H1 (cell line): ENCODE measurements at regions not wholly inside any gene's neighbourhood (a gene's known extent, or its start where the extent isn't known, plus 50 kb on each side); places are given as distances from the start of the nearest gene placed in this dataset.

Experiments used
- CTCF ChIA-PET: fragments of 300-600 bp; sonication (Branson Sonifier 250); formaldehyde crosslinking; loops from one replicate; lab custom pipeline; 2021; ENCODE audit not compliant: partially characterized antibody; lab: Charles Lee
- POLR2A ChIA-PET: fragments of 300-600 bp; sonication (Branson Sonifier 250); formaldehyde crosslinking; loops from one replicate; lab custom pipeline; 2021; ENCODE audit warnings: inconsistent platforms; ENCODE audit not compliant: partially characterized antibody; lab: Charles Lee
- DNase-seq, 2 experiments: peaks; one replicate each; pipeline versions ENCODE4 v3.0.0 to v3.0.0-alpha.2; 2010 to 2022; ENCODE audit warnings: low spot score in 2 of 2, low read depth in 1 of 2, mixed read lengths in 1 of 2
- FAIRE-seq: peaks from 2 replicates; lab custom pipeline; 2011; peaks lifted over from hg19 to GRCh38; lab: Jason Lieb, UNC
- H2AFZ ChIP-seq: 2 replicates; pipeline ENCODE4 v1.8.1; 2012; ENCODE audit warnings: low read length, inconsistent platforms
- H2AK5ac ChIP-seq: 2 replicates; pipeline ENCODE4 v1.6.1; 2013; ENCODE audit warnings: low read depth, low read length
- H2BK120ac ChIP-seq: replicated peaks from 2 replicates; pipeline ENCODE3; 2013; ENCODE audit warnings: low read depth, low read length, inconsistent platforms
- H2BK12ac ChIP-seq: 2 replicates; pipeline ENCODE4 v1.6.1; 2013; ENCODE audit warnings: low read depth, low read length
- H2BK15ac ChIP-seq: 2 replicates; pipeline ENCODE4 v1.6.1; 2013; ENCODE audit warnings: low read length
- H2BK20ac ChIP-seq: 2 replicates; pipeline ENCODE4 v1.6.1; 2013; ENCODE audit warnings: low read length
- H2BK5ac ChIP-seq: 2 replicates; pipeline ENCODE4 v1.6.1; 2013; ENCODE audit warnings: low read depth, low read length
- H3K14ac ChIP-seq: 2 replicates; pipeline ENCODE4 v1.6.1; 2013; ENCODE audit warnings: inconsistent platforms; ENCODE audit not compliant: insufficient read length
- H3K18ac ChIP-seq: 2 replicates; pipeline ENCODE4 v1.6.1; 2013; ENCODE audit warnings: low read length; ENCODE audit errors: extremely low read depth
- H3K23ac ChIP-seq: 2 replicates; pipeline ENCODE4 v1.6.1; 2013; ENCODE audit warnings: inconsistent platforms; ENCODE audit not compliant: insufficient read length
- H3K23me2 ChIP-seq: 2 replicates; pipeline ENCODE4 v1.6.1; 2013; ENCODE audit warnings: low read depth, low read length
- H3K27ac ChIP-seq: 2 replicates; pipeline ENCODE4 v1.6.1; 2011; ENCODE audit warnings: low read depth, low read length, inconsistent platforms
- H3K27me3 ChIP-seq, 4 experiments: replicated peaks in 1 of 4; 1 replicate in 1 of 4; 2 replicates in 3 of 4; pipeline versions ENCODE4 v1.6.1 to v1.8.1; 2011 to 2013; ENCODE audit warnings: low read length in 3 of 4, mild to moderate bottlenecking in 3 of 4, inconsistent platforms in 2 of 4, mixed read lengths in 2 of 4, moderate library complexity in 1 of 4; ENCODE audit not compliant: control insufficient read depth in 3 of 4, insufficient read depth in 3 of 4; ENCODE audit errors: extremely low read depth in 1 of 4
- H3K36me3 ChIP-seq, 4 experiments: 2 replicates each; pipeline versions ENCODE4 v1.6.1 to v1.8.1; 2011 to 2013; ENCODE audit warnings: mild to moderate bottlenecking in 4 of 4, low read length in 3 of 4, moderate library complexity in 2 of 4, control low read depth in 1 of 4, inconsistent platforms in 1 of 4; ENCODE audit not compliant: insufficient read depth in 4 of 4, control insufficient read depth in 2 of 4
- H3K4ac ChIP-seq: replicated peaks from 2 replicates; pipeline ENCODE3; 2013; ENCODE audit warnings: low read length, low read depth, mixed read lengths, inconsistent platforms; ENCODE audit not compliant: insufficient read length
- H3K4me1 ChIP-seq, 4 experiments: replicated peaks in 1 of 4; 1 replicate in 1 of 4; 2 replicates in 3 of 4; pipeline versions ENCODE4 v1.6.1 to v1.8.1; 2011 to 2013; ENCODE audit warnings: low read length in 3 of 4, inconsistent platforms in 2 of 4, mixed read lengths in 1 of 4; ENCODE audit not compliant: insufficient read depth in 4 of 4, control insufficient read depth in 3 of 4
- H3K4me2 ChIP-seq, 2 experiments: 2 replicates each; pipeline versions ENCODE4 v1.6.1 to v1.8.1; 2011 to 2013; ENCODE audit warnings: low read depth in 2 of 2, low read length in 2 of 2, control low read depth in 1 of 2, inconsistent platforms in 1 of 2, mild to moderate bottlenecking in 1 of 2; ENCODE audit not compliant: insufficient read depth in 1 of 2
- H3K4me3 ChIP-seq, 4 experiments: fragments of 200-600, 300-600 bp in 1 of 4; sonication (generic), shearing (Covaris generic), sonication (Bioruptor Twin) in 1 of 4; 2 replicates each; pipeline versions ENCODE4 v1.5.1 to v1.8.1; 2011 to 2016; ENCODE audit warnings: low read length in 4 of 4, low read depth in 3 of 4, control low read depth in 2 of 4, inconsistent platforms in 2 of 4, mild to moderate bottlenecking in 2 of 4, mixed read lengths in 1 of 4, moderate library complexity in 1 of 4; ENCODE audit not compliant: insufficient read depth in 2 of 4; ENCODE audit errors: extremely low read depth in 1 of 4
- H3K56ac ChIP-seq: replicated peaks from 2 replicates; pipeline ENCODE3; 2013; ENCODE audit warnings: low read depth, mild to moderate bottlenecking, mixed read lengths, low read length, inconsistent platforms; ENCODE audit not compliant: insufficient read length
- H3K79me1 ChIP-seq: 2 replicates; pipeline ENCODE4 v1.6.1; 2013; ENCODE audit warnings: low read depth, low read length, control low read depth
- H3K79me2 ChIP-seq, 2 experiments: 2 replicates each; pipeline versions ENCODE4 v1.6.1 to v1.8.1; 2012 to 2013; ENCODE audit warnings: low read length in 2 of 2, mild to moderate bottlenecking in 2 of 2, inconsistent platforms in 1 of 2; ENCODE audit not compliant: insufficient read depth in 2 of 2, control insufficient read depth in 1 of 2
- H3K9ac ChIP-seq, 4 experiments: replicated peaks in 1 of 4; 1 replicate in 1 of 4; 2 replicates in 3 of 4; pipeline versions ENCODE4 v1.6.1 to v1.8.1; 2011 to 2013; ENCODE audit warnings: low read depth in 3 of 4, low read length in 3 of 4, control low read depth in 2 of 4, mild to moderate bottlenecking in 2 of 4, moderate library complexity in 2 of 4, inconsistent platforms in 1 of 4; ENCODE audit errors: extremely low read depth in 1 of 4
- H3K9me3 ChIP-seq, 2 experiments: 2 replicates each; pipeline versions ENCODE4 v1.6.1 to v1.8.1; 2012 to 2013; ENCODE audit warnings: mild to moderate bottlenecking in 2 of 2, moderate library complexity in 2 of 2, control low read depth in 1 of 2, inconsistent platforms in 1 of 2, low read depth in 1 of 2, low read length in 1 of 2, mixed read lengths in 1 of 2; ENCODE audit not compliant: insufficient read depth in 2 of 2
- H4K20me1 ChIP-seq, 2 experiments: replicated peaks in 1 of 2; 2 replicates each; pipeline versions ENCODE3 to v1.8.1; 2011 to 2013; ENCODE audit warnings: inconsistent platforms in 2 of 2, low read length in 2 of 2, mild to moderate bottlenecking in 1 of 2; ENCODE audit not compliant: insufficient read depth in 2 of 2, control insufficient read depth in 1 of 2
- H4K5ac ChIP-seq: 2 replicates; pipeline ENCODE4 v1.6.1; 2013; ENCODE audit warnings: low read length, low read depth, mixed read lengths, inconsistent platforms; ENCODE audit not compliant: insufficient read length
- H4K8ac ChIP-seq: 2 replicates; pipeline ENCODE4 v1.8.0; 2013; ENCODE audit warnings: mild to moderate bottlenecking, moderate library complexity, low read length, inconsistent platforms; ENCODE audit not compliant: insufficient read depth; ENCODE audit errors: extremely low read depth
- H4K91ac ChIP-seq: replicated peaks from 2 replicates; pipeline ENCODE3; 2013; ENCODE audit warnings: low read length, mixed read lengths, inconsistent platforms; ENCODE audit not compliant: insufficient read length
- BCL11A ChIP-seq, 2 experiments: IDR thresholded peaks; one replicate each; pipeline ENCODE4 v1.6.1; 2011; ENCODE audit warnings: low read depth in 2 of 2, low read length in 2 of 2, mild to moderate bottlenecking in 2 of 2
- CBX5 ChIP-seq: fragments of 300-800, 300-1000 bp; sonication (generic); IDR thresholded peaks from 2 replicates; pipeline ENCODE4 v1.7.1; 2016; ENCODE audit warnings: antibody characterized with exemption, low read length, low read depth
- CHD1 ChIP-seq: IDR thresholded peaks from 2 replicates; pipeline ENCODE4 v1.6.1; 2012; ENCODE audit warnings: low read depth, low read length, improper control_type of control experiment
- CHD2 ChIP-seq: IDR thresholded peaks from 2 replicates; pipeline ENCODE4 v1.6.1; 2012; ENCODE audit warnings: low read length, improper control_type of control experiment
- CTBP2 ChIP-seq: IDR thresholded peaks from 2 replicates; pipeline ENCODE4 v1.7.0; 2011; ENCODE audit warnings: borderline replicate concordance, mild to moderate bottlenecking, moderate library complexity, mixed read lengths, low read length; ENCODE audit not compliant: insufficient read depth, insufficient read length
- HDAC2 ChIP-seq, 2 experiments: fragments of 300-600 bp in 1 of 2; sonication (generic) in 1 of 2; IDR thresholded peaks; 2 replicates each; pipeline ENCODE4 v1.6.1; 2011 to 2012; ENCODE audit warnings: low read depth in 2 of 2, low read length in 2 of 2, mild to moderate bottlenecking in 2 of 2, moderate library complexity in 2 of 2, borderline replicate concordance in 1 of 2, inconsistent platforms in 1 of 2
- JUN ChIP-seq: IDR thresholded peaks from 2 replicates; pipeline ENCODE4 v1.6.1; 2011; ENCODE audit warnings: low read depth, mild to moderate bottlenecking, improper control_type of control experiment, low read length
- MAFK ChIP-seq: IDR thresholded peaks from 2 replicates; pipeline ENCODE4 v1.6.1; 2012; ENCODE audit warnings: low read depth, mild to moderate bottlenecking, improper control_type of control experiment, low read length
- POLR2A ChIP-seq, 2 experiments: IDR thresholded peaks; 1 replicate in 1 of 2; 2 replicates in 1 of 2; pipeline ENCODE4 v1.6.1; 2011; ENCODE audit warnings: low read depth in 2 of 2, low read length in 2 of 2, mild to moderate bottlenecking in 2 of 2; ENCODE audit errors: control extremely low read depth in 1 of 2
- SIN3A ChIP-seq, 2 experiments: IDR thresholded peaks in 1 of 2; conservative IDR thresholded peaks in 1 of 2; 2 replicates each; pipeline ENCODE4 v1.6.1; 2011 to 2012; ENCODE audit warnings: low read length in 2 of 2, improper control_type of control experiment in 1 of 2, low read depth in 1 of 2, mild to moderate bottlenecking in 1 of 2
- SIX5 ChIP-seq: IDR thresholded peaks from 2 replicates; pipeline ENCODE4 v1.6.1; 2011; ENCODE audit warnings: mild to moderate bottlenecking, low read depth, low read length
- TAF7 ChIP-seq: optimal IDR thresholded peaks from 2 replicates; pipeline ENCODE3; 2011; ENCODE audit warnings: low read depth, mild to moderate bottlenecking, inconsistent platforms, low read length, moderate library complexity, borderline replicate concordance
- WGBS, 2 experiments: shearing (Covaris generic) in 1 of 2; methylation state at CpG; one replicate each; pipeline versions ENCODE4 v1.1.6 to v1.1.7; 2013 to 2015; ENCODE audit warnings: low lambda C conversion rate in 2 of 2, mixed read lengths in 2 of 2, inconsistent platforms in 1 of 2, low coverage in 1 of 2, missing lambda C conversion rate in 1 of 2; ENCODE audit not compliant: insufficient replicate concordance in 2 of 2, insufficient coverage in 1 of 2, insufficient read length in 1 of 2; ENCODE audit errors: extremely low coverage in 1 of 2, missing lambda C conversion rate in 1 of 2; 5-methylcytosine and 5-hydroxymethylcytosine counted together
- TF ChIP-seq, protein P1 (sequence below): IDR thresholded peaks from 2 replicates; pipeline ENCODE4 v1.6.1; 2012; ENCODE audit warnings: inconsistent platforms

DNA sequence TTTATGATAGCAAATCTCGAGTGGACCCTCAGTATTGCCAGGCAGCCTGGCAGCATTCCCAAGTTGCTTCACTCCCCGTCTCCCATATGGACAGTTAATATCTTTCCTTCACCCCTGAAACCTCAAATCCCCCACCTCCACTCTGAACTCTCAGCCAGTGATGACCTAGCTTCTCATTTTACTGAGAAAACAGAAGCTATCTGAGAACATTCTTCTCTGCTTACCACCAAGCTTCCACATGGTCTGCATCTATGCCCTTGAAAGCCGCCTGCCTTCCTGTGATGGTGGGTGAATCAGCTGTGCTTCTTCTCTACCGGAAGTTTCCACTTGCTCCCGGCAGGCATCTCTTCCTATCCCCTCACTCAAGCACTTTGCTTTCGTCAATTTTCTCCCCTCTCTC lies 529.2 kb downstream of the EPHA4 start:
- Histone ChIP-seq H3K14ac (no peak overlapping the region), H4K20me1 (no peaks in the 10 kb centered on the region), H3K27ac (no peak overlapping the region), H3K18ac (no peak overlapping the region), H3K4me3 (no peak overlapping the region), H3K79me1 (no peaks in the 10 kb centered on the region), H2BK12ac (no peak overlapping the region), H3K23ac (no peak overlapping the region), H3K4me1 (no peaks in the 10 kb centered on the region), H2BK15ac (no peak overlapping the region), H3K4me2 (no peak overlapping the region), H4K5ac (no peak overlapping the region), H4K91ac (no peak overlapping the region), H3K9ac (no peak overlapping the region), H2AFZ (no peak overlapping the region), H3K9me3 (no peaks in the 10 kb centered on the region), H3K56ac (no peak overlapping the region), H2BK5ac (no peak overlapping the region), H2BK120ac (no peak overlapping the region), H4K8ac (no peak overlapping the region), H3K36me3 (no peaks in the 10 kb centered on the region), H2BK20ac (no peak overlapping the region), H3K4ac (no peak overlapping the region), H2AK5ac (no peak overlapping the region), H3K79me2 (no peaks in the 10 kb centered on the region), H3K23me2 (peaks cover 5% of the 10 kb centered on the region; the same call in 1 of the 2 replicates), H3K27me3 (no peaks in the 10 kb centered on the region)
- WGBS, 2 experiments, result 91% methylated on average over 6 of the region's 6 CpGs; no CpG with 5 or more reads in 1 of the 2 experiments
- TF ChIP-seq BCL11A (IDR thresholded peaks at IDR 0.05; ENCODE audit: low read depth in 2 of 2, low read length in 2 of 2) (no peak), POLR2A (IDR thresholded peaks at IDR 0.05; ENCODE audit: control extremely low read depth in 1 of 2, low read depth in 2 of 2, low read length in 2 of 2) (no peak), HDAC2 (IDR thresholded peaks at IDR 0.05; ENCODE audit: borderline replicate concordance in 1 of 2, low read depth in 2 of 2, low read length in 2 of 2) (no peak), CBX5 (no peak), JUN (no peak), CTBP2 (no peak), SIX5 (no peak), TAF7 (no peak), MAFK (no peak), CHD2 (no peak), CHD1 (no peak), SIN3A (conservative IDR thresholded peaks at IDR 0.05 in 1 of 2, IDR thresholded peaks at IDR 0.05 in 1 of 2; ENCODE audit: low read depth in 1 of 2, low read length in 2 of 2) (no peak)
- TF ChIP-seq, protein P1, sequence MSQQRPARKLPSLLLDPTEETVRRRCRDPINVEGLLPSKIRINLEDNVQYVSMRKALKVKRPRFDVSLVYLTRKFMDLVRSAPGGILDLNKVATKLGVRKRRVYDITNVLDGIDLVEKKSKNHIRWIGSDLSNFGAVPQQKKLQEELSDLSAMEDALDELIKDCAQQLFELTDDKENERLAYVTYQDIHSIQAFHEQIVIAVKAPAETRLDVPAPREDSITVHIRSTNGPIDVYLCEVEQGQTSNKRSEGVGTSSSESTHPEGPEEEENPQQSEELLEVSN, result no peak
- ChIA-PET POLR2A (interaction anchor here (0.7 kb wide), 1 partner anchor 991 kb away, joined by 4 read pairs; no protein-coding TSS in a partner anchor), CTCF (interaction anchor here (1.1 kb wide), 1 partner anchor 330 kb away, joined by 3 read pairs; no protein-coding TSS in a partner anchor)
- no peak for FAIRE-seq
- no peak for DNase-seq
